ENCODE measurements at regions not wholly inside any gene's neighbourhood (a gene's known extent, or its start where the extent isn't known, plus 50 kb on each side); places are given as distances from the start of the nearest gene placed in this dataset.

- CTCF ChIA-PET: no interaction called here
- H3K9me3 ChIP-seq (ENCODE audit: control insufficient read depth, insufficient read depth, low read length): no peaks in the 10 kb centered on the region; the same call in 1 of the 2 replicates
- no peak for TF ChIP-seq CTCF (IDR thresholded peaks at IDR 0.05; ENCODE audit: low read depth, low read length)
- DNase-seq (ENCODE audit: low read depth, low spot score): no peak
- H3K27ac ChIP-seq (ENCODE audit: low read depth, low read length): no peak overlapping the region
- no peak overlapping the region for H3K4me3 ChIP-seq (ENCODE audit: low read depth, low read length)
- POLR2A ChIA-PET: no interaction called here
- H3K27me3 ChIP-seq (ENCODE audit: control insufficient read depth, insufficient read depth, low read length): no peaks in the 10 kb centered on the region
These were observed 475.2 kb upstream of the CELF2 start for GRCh38 chr10:10542477-10542876.

- no peak for DNase-seq (ENCODE audit: low read depth, low spot score)
- CTCF ChIA-PET: no interaction called here
- Histone ChIP-seq H3K9me3 (ENCODE audit: control insufficient read depth, insufficient read depth, low read length) (no peaks in the 10 kb centered on the region; the same call in 1 of the 2 replicates), H3K27ac (ENCODE audit: low read depth, low read length) (no peak overlapping the region), H3K27me3 (ENCODE audit: control insufficient read depth, insufficient read depth, low read length) (no peaks in the 10 kb centered on the region), H3K4me3 (ENCODE audit: low read depth, low read length) (no peak overlapping the region)
- TF ChIP-seq CTCF (IDR thresholded peaks at IDR 0.05; ENCODE audit: low read depth, low read length): no peak
- POLR2A ChIA-PET: no interaction called here
These were observed 472.8 kb upstream of the CELF2 start for GRCh38 chr10:10544890-10545289.

GRCh38 chr10:10545771-10546170 lies 471.9 kb upstream of the CELF2 start:
- ChIA-PET CTCF (no interaction called here), POLR2A (no interaction called here)
- no peak overlapping the region for H3K27ac ChIP-seq (ENCODE audit: low read depth, low read length)
- DNase-seq (ENCODE audit: low read depth, low spot score): no peak
- no peak overlapping the region for H3K4me3 ChIP-seq (ENCODE audit: low read depth, low read length)
- no peak for TF ChIP-seq CTCF (IDR thresholded peaks at IDR 0.05; ENCODE audit: low read depth, low read length)
- no peaks in the 10 kb centered on the region; the same call in 1 of the 2 replicates for H3K9me3 ChIP-seq (ENCODE audit: control insufficient read depth, insufficient read depth, low read length)
- H3K27me3 ChIP-seq (ENCODE audit: control insufficient read depth, insufficient read depth, low read length): no peaks in the 10 kb centered on the region

GRCh38 chr10:10551596-10552301 lies 465.9 kb upstream of the CELF2 start:
- POLR2A ChIA-PET: no interaction called here
- DNase-seq (ENCODE audit: low read depth, low spot score): no peak
- Histone ChIP-seq H3K4me3 (ENCODE audit: low read depth, low read length) (no peak overlapping the region), H3K27me3 (ENCODE audit: control insufficient read depth, insufficient read depth, low read length) (no peaks in the 10 kb centered on the region), H3K27ac (ENCODE audit: low read depth, low read length) (no peak overlapping the region), H3K9me3 (ENCODE audit: control insufficient read depth, insufficient read depth, low read length) (no peaks in the 10 kb centered on the region)
- no peak for TF ChIP-seq CTCF (IDR thresholded peaks at IDR 0.05; ENCODE audit: low read depth, low read length)
- CTCF ChIA-PET: interaction anchor here (0.7 kb wide), 1 partner anchor 166 kb away, joined by 3 read pairs; no protein-coding TSS in a partner anchor

GRCh38 chr10:10552948-10553347 lies 464.7 kb upstream of the CELF2 start:
- Histone ChIP-seq H3K27ac (ENCODE audit: low read depth, low read length) (no peak overlapping the region), H3K4me3 (ENCODE audit: low read depth, low read length) (no peak overlapping the region), H3K27me3 (ENCODE audit: control insufficient read depth, insufficient read depth, low read length) (no peaks in the 10 kb centered on the region), H3K9me3 (ENCODE audit: control insufficient read depth, insufficient read depth, low read length) (no peaks in the 10 kb centered on the region)
- DNase-seq (ENCODE audit: low read depth, low spot score): no peak
- ChIA-PET POLR2A (no interaction called here), CTCF (no interaction called here)
- no peak for TF ChIP-seq CTCF (IDR thresholded peaks at IDR 0.05; ENCODE audit: low read depth, low read length)

All from AG04450 (cell line).